GM19468 (cell line): ENCODE measurements at regions not wholly inside any gene's neighbourhood (a gene's known extent, or its start where the extent isn't known, plus 50 kb on each side); places are given as distances from the start of the nearest gene placed in this dataset.
"Not testable (repeated sequence)": the region's sequence is repeated elsewhere in the genome, so short reads cannot be mapped to it uniquely, and the experiment has no call there.

ENCODE experiments used
- ATAC-seq: cut with Tn5 transposase; IDR thresholded peaks from one replicate; pipeline ENCODE4 v1.9.1; 2021; ENCODE audit warnings: mild to moderate bottlenecking, moderate library complexity, moderate number of reproducible peaks; ENCODE audit not compliant: unreplicated experiment; ENCODE audit errors: extremely low read depth

DNA sequence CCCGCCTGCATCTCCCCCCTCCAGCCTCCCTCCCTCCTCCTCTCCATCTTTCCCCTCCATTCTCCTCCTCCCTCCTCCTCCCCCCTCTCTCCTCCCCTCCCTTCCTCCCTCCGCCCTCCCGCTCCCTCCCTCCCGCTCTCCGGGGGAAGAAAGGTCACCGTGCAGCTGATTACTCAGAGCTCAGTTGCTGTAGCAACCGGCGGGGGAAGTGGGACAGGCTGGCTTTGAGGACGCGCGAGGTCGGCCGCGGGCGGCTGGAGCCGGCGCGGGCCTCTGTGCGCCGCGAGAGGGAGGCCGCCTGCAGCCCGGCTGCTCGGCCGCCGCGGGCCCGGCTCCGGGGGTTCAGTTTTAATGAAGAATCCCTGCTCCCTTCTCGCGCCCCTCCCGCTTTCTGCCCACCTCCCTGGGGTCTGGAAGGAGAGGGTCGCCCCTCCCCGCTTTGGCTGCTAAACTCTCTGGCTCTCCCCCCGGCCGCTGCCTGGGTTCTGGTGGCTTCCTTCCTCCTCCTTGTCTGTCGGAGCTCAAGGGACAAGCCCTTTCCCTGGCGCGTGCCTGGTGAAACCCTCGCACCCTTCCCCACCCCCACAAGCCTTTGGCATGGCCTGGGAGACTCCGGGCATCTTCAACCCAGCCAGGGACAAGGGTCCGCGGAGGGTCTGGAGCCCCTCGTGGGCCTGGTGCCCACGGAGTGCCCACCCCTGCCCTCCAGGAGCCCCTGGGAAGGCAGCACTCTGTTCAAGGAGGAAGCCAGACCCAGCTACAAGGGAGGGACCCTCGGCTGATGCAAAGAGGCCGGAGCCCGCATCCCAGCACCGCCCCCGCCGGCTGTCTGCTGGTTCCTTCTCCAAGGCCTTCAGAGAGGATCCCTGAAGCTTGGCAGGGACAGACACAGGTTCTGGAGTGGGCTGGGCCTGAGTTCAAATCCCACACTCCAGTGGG, 160.3 kb downstream of the C9orf50 start:
- no peak for ATAC-seq

DNA sequence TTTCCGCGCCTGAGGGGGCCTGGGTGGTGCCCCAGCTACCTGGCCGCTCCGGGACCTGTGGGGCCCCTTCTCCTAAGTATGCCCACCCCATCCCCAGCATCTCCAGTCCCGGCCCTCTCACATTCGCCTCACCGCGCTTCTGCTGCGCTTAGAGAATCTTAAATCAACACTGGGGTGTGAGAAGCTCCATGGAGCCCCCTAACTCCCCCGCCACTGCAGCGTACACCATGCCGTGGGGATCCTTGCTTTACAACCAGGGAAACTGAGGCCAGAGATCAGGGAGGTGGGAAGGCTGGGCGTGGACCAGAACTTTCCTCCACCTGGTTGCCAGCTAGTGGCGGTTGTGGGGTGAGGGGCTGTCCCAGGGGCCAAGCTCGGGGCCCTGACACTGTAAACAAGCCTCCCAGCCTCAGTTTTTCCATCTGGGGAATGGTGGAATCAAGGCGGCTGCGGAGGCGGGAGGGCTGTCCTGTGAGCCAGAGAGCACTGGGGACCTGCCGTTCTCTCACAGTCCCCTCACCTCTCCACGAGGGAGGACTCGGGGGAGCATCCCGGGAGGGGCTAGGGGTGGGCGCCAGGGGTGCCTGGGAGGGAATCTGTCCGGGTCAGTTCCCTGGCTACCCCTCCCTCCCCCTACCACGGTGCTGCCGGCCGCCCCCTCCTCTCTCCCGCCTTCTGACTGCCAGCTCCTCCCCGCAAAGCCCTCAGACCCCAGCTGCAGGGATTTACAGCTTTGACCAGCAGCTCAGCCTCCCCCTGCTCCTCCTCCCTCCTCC, 161.2 kb downstream of the C9orf50 start:
- ATAC-seq = no peak

DNA sequence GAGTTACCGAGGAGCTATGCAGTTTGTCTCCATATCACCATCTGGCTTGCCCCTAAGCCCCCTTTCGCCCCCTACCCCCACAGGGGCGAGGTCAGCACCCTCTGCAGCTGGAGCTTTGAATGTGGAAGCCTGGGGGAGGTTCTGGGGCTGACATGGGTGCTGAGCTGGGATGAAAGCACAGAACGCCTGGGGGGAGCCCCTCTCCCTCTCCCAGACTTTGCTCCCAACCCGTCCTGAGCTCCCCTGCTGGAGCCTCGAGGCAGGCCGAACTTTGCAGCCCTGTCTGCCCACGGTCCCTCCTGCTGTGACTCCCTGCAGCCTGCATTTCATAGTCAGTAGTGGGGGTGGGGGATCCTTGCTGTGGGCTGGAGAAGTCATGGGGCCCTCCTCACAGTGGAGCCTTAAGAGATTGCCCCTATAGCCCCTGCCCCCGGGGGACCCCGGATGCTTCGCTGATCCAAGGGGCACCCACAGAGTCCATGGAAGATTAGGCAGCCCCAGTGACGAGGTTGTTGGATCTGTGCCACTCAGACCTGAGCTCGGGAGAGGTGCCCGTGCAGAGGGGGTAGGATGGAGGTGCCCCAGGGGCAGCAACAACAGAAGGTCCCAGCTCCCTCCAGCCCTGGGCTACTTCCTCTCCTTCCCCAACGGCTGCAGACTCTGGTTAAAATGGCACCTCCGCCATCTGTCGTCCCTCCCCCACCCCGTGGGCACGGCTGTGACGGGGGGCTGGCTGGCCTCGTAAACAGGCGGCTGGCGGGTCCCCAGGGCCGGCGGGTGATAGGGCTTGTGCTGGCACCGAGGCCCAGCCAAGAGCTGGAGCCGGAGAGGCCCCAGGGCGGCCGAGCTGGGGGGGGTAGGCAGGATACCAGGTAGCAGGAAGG, 162.0 kb downstream of the C9orf50 start:
- ATAC-seq = no peak

DNA sequence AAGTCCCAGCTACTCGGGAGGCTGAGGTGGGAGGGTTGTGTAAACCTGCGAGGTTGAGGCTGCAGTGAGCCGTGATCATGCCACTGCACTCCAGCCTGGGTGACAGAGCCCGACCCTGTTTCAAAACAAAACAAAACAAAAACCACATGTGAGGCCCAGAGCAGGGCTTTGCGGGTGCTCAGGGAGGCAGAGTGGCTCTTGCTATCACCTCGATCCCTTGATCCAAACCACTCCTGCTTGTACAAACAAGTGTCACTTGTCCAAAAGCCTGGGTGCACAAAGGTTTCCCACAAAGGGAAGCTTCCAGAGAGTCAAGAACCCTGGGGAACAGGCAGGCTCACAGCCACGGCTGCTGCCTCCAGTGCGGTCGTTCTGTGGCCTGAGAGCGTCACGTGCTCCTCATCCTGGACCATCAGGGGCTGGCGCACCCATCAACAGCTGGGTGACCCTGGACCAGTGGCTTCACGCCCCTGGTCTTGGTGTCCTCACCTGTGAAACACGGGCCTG, 162.7 kb downstream of the C9orf50 start:
- peak; percentile 28 for ATAC-seq

DNA sequence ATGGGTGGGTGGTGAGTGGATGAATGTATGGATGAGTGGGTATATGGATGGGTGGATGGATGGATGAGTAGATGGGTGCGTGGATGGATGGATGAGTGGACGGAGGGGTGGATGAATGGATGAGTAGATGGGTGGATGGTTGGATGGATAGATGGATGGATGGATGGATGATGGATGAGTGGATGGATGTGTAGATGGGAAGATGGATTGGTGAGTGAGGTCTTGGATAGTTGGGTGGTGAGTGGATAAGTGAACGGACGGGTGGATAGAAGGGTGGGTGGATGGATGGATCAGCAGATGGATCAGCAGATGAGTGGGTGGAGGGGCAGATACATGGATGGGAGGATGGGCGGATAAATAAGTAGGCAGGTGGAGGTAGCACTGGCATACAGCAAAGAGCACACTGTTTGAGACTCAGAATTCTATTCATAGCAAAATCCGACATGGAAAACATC, 163.5 kb downstream of the C9orf50 start:
- no peak for ATAC-seq

DNA sequence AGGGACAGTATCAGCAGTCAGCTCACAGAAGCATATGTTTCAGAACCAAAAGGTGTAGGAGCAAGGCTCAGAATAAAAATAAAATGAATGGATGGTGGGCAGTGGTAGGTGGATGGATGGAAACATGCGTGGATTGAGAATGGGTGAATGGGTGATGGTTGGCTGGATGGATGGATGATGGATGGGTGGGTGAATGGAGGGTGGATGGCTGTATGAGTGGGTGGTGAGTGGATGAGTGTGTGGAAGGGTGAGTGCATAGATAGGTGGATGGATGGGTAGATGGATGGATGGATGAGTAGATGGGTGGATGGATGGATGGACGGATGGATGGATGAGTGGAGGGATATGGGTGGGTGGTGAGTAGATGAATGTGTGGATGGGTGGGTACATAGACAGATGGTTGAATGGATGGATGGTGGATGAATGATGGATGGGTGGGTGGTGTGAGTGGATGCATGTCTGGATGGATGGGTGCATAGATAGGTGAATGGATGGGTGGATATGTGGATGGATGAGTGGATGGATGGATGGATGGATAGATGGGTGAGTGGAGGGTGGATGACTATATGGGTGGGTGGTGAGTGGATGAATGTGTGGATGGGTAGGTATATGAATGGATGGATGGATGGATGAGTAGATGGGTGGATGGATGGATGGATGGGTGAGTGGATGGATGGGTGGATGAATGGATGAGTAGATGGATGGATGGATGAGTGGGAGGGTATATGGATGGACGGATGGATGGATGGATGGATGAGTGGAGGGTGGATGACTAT, 164.2 kb downstream of the C9orf50 start:
- no peak for ATAC-seq

DNA sequence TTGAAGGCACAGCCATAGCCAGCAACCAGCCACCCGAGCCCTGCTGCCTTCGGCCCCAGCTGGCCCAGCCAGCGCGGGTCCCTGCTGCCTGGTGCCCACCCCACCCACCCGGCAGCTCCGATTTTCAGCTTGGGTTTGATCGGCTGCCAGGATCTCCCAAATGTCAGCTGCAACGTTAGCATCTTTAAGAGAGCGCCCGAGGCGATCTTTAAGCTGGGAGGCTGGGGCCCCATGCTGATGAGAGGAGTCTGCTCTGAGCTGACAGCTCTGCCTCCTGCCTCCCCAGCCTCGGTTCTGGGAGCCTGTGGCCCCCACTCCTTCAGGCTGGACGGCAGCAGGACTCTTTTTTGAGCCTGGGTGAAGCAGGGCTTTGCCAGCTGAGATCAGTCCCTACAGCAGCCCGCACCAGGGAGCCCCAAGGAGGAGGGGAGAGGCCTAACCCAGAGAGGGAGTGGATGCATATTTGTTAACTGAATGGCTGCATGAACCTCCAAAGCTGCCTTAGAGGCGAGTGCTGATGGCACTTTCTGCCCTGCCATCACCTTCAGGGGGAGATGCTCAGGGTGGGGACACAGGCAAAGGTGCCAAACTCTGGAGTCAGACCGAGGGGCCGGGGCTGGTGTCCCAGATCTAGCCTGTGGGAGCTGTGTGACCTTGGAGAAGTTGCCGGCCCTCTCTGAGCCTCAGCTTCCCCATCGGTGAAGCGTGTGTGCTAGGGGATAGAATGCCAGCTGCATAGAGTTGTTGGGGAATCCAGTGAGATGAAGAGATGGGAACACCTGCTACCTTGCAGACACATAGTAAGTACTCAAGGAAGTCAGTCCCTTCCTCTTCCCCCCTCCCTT, 165.5 kb downstream of the C9orf50 start:
- no peak for ATAC-seq

DNA sequence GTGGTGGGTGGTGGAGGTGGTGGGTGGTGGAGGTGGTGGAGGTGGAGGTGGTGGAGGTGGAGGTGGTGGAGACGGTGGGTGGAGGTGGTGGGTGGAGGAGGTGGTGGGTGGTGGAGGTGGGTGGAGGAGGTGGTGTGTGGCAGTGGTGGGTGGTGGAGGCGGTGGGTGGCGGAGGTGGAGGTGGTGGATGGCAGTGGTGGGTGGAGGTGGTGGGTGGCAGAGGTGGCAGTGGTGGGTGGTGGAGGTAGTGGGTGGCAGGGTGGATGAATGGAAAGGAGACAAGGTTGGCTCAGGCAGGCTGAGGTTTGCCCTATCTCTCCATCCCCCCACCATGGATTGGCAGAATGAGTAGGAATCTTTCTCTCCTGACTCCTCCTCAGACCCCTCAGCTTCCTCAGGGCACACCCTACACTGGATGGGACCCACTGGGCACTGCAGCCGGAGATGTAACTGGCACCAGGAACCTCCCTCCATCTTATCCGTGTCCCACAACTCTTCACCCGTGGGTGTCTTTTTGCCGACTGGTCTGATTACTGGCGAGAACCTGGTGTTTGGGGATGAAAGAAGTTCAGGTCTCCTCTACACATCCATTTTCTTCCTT, 166.3 kb downstream of the C9orf50 start:
- ATAC-seq = no peak

DNA sequence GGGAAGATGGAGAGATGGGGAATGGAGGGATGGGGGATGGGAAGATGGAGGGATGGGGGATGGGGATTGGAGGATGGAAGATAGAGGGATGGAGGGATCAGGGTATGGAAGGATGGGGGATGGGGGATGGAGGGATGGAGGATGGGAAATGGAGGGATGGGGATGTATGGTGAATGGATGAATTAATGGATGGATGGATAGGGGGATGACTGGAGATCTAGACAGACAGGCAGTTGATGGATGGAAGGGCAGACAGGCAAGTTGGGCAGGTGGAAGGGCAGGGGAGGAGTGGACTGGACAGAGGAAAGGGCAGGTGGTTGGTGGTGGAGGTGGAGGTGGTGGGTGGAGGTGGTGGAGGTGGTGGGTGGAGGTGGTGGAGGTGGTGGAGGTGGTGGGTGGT, 167.2 kb downstream of the C9orf50 start:
- no peak for ATAC-seq

DNA sequence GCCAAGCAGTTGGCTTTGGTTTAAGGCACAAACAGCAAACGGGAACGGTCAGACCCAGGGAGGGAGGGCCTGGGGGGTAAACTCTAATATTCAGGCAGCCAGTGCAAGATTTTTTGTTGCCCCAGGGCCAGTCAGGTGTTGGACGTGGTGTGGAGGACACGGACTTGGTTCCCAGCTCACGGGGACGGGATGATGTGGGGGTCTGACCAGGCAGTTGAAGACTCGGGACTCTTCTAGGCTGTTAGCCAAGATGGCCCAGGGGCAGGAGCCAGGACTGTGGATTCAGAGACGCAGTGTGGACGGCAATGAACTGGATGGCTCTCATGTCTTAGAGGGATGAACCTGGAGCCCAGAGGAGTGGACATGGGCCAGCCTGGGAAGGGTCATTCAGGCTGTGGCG, 169.2 kb downstream of the C9orf50 start:
- ATAC-seq = no peak

DNA sequence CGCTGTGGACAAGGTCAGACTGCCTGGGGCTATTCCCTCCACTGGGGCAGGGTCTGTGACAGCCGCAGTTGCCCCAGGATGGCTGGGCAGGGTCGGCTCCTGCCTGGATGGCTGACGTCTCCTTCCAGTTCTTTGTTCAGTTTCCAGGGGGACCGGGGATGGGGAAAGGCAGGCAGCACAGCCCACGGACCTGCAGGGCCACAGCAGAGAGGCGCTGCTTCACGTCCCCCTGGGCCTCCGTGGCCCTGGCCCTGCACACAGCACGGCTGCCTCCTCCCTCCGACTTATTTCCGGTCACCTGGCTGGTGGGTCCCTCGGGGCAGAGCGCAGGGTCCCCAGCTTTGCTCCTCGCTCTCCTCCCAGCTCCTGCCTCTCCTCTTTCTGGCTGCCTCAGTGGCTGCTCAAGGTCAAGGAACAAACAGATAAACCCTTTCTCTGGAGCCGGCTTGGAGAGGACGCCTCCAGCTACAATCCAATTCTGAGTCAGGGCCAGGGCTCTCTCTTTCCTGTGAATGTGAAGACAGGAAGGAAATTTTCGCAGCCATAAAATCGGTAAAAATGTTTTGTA, 169.7 kb downstream of the C9orf50 start:
- no peak for ATAC-seq

DNA sequence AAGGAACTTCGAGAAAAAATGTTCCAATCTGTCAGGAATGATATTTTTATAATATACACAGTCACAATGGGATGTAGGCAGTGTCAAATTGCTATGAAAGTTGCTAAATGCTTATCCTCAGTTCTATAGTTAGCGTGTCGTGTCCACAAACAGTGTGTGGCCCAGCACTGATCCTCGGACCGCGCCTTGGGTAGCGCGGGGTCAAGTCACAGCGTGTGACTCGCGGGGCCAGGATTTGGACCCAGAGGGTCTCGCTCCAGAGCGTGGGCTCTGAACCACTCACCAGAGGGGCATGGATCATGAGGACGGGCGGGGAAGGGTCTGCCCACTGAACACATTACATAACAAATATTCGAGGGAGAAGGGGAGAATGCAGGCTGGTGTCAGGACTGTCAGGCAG, 171.8 kb downstream of the C9orf50 start:
- ATAC-seq = no peak

DNA sequence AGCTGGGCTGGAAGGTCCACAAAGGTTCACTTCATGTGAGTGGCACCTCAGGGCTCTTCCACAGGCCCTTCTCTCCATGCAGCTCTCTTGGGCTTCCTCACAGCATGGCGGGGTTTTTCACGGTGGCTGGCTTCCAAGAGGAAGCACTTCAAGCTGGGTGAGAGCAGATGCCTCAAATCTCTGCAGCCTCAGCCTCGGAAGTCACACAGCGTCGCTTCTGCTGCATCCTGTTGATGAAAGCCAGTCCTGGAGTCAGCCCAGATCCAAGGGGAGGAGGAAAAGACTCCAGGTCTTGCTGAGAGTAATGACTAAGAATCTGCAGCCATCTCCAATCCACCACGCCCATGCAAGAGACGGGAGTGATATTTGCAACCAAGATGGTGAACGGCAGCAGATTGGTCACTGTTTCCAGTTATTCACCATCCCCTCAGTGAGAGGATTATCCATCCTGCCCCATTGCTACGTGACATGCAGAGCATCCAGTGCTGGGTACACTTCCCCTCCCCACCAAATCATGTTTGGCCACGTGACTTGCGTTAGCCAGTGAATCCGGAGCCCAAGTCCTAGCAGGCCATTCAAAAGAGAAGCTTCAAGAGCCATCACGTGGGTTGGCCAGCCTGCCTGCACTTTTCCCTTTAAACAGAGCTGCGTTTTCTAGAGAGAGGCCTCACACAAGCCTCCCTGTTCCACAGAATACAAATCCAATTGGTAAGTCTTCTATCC, 173.9 kb downstream of the C9orf50 start:
- no peak for ATAC-seq

DNA sequence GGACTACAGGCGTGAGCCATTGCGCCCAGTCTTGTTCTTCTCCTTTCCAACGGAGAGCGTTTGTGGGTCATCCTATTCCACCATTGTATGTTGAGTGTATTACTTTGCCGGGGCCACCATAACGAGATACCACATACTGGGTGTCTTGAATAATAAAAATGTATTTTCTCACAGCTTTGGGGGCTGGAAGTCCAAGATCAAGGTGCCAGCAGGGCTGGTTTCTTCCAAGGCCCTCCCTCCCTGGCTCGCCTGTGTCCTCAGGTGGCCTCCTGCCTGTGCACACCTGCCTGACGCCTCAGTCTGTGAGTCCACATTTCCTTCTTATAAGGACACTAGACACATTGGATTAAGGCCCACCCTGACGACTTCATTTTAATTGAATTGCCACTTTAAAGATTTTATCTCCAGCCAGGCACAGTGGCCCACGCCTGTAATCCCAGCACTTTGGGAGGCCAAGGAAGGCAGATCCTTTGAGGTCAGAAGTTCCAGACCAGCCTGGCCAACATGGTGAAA, 175.1 kb downstream of the C9orf50 start:
- no peak for ATAC-seq

DNA sequence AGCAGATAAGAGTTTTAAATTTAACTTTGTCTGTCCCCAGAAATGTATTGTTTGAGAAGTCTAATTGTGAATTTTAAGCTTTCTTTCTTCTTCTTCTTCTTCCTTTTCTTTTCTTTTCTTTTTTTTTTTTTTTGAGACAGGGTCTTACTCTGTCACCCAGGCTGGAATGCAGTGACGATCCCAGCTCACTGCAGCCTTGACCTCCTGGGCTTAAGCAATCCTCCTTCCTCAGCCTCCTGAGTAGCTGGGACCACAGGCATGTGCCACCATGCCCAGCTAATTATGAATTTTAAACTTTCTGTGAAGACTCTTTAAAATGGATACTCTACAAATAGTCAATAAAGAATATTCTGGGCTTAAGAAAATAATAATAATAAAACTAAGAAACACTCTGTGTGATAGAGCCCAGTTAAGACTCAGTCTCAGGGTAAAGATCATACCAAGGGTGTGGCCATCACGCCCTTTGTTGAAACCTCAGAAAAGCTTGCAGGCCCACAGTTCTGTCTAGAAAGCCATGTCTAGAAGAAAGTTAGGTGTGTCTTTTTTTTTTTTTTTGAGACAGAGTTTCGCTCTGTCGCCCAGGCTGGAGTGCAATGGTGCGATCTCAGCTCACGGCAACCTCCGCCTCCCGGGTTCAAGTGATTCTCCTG, 177.3 kb downstream of the C9orf50 start:
- not testable (repeated sequence) for ATAC-seq

DNA sequence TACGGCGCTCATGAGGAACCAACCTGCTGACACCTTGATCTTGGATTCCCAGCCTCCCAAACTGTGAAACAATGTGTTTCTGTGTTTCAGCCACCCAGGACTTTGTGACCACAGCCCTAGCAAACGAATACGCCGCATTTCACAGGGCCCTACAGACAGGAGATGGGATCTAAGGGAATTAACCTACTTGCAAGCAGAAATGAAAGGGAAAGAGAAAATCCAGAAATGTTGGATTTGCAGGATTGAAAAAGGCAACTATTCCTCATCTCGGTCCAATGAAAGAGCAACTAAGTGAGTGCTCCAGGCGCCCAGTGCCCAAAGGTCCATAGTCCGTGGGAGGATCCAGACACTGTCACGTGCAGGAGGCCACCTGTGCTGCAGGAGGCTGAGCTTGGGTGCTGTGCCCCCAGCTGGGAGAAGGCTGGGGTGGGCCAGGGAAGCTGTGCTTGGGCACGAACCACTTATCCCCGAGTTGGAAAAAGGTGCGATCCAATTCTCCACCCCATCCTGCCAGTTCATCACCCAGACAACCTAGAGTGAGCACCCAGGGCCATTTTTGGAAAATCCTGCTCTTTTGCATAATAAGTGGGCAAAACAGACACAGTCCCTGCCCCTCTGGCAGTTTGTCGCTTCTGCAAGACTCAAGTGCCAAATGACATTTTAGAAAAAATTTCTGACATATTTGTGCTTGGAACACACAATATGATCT, 177.9 kb downstream of the C9orf50 start:
- ATAC-seq = no peak
